Activated T-cell treated with anti-CD3 and anti-CD28 coated beads for 24 hours (primary cell): ENCODE measurements at regions not wholly inside any gene's neighbourhood (a gene's known extent, or its start where the extent isn't known, plus 50 kb on each side); places are given as distances from the start of the nearest gene placed in this dataset.
"Not testable (repeated sequence)": the region's sequence is repeated elsewhere in the genome, so short reads cannot be mapped to it uniquely, and the experiment has no call there.

Experiments
- DNase-seq: peaks from one replicate; pipeline ENCODE4 v3.0.0-alpha.2; 2020; ENCODE audit warnings: low read depth

DNA sequence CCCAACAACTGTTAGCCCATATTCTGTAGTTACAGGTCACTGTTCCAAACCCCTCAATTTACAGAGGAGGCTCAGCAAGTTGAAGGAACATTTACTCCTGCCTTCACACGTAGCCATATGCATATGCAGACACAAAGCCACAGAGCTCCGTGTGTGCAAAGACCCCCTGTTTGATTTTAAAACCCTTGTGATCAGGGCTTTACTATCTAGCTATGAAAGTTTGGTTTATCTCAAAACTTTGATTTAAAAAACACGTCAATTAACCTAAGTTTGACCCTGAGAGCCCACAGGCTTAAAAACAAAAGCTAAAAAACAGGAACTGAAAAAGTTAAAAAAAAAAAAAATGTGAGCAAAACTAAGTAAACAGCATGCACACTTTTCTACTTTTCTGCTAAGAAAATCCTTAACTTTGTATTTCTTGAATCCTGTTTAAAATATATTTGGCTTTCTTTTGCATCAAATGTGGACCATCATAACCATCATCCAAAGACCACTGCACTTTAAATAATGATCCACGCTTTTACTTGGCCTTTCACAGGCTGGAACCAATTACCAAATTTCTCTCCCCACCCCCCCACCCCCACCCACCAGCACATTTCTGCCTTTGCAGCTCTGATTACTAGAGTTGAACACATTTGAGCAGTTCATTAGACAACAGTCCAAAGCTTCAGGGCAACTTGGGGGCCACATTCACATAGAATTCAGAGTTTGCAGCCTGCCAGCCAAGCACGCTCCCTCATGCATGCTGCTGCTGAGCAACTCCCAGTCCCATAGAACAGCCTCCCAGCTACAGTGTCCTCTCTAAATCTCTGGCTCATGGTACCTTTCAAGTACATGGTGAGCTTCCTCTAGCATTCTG is 128.8 kb upstream of the MAP3K1 start:
- DNase-seq: no peak

DNA sequence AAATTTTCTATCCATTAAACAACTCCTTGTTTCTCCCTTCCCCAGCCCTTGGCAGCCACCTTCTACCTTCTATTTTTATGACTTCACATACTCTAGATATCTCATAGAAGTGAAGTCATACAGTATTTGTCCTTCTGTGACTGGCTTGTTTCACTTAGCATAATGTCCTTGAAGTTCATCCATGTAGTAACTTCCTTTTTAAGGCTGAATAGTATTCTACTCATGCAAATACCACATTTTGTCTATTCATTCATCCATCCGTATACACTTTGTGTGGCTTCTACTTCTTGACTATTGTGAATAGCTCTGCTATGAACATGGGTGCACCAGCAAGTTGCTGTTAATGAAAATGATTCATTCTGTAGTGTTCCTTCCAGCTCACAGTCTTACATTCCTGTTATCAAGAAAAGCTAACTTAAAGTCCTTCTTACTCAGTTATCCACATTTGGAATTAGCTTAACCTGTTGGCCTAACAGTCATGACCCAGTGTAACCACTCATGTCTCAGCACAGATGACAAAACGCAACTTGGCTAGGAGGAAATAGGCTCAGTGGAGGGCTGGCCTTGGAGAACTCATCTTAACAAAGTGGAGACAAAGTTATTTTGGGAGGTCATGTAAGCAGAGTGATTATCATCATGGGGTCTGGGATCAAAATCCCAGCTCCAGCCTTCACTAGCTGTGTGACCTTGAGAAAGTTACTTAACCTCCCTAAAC is 129.7 kb upstream of the MAP3K1 start:
- no peak for DNase-seq

DNA sequence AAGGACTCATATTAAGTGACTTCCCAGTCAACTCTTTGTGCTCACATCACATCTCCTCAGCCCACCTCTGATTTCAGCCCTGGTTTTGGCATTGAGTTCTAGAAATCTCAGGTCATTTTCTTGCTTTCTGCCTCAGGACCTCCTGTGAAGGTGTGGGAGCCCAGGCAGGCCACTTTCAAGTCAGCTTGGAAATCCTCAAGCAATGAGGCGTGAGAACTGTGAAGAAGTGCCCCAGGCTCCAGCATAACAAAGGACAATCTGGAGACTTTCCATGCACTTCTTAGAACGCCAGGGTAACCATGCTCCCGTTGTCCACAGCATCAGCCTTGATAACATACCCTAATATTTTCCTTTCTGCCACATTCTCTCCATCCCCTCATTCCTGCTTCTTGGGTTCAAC is 131.2 kb upstream of the MAP3K1 start:
- DNase-seq: no peak

DNA sequence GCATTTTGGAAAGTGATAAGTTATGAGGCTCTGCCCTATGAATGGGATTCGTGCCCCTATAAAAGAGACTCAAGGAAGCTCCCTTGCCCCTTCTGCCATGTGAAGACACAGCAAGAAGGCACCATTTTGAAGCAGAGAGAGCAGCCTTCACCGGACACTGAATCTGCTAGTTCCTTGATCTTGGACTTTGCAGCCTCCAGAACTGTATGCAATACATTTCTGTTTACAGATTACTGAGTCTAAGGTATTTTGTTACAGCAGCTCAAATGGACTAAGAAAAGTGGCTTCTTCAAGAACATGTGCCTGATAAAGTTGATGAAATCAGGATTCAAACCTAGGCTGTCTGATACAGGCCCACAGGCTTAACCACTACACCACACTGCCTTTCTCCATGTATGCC is 131.6 kb upstream of the MAP3K1 start:
- no peak for DNase-seq

DNA sequence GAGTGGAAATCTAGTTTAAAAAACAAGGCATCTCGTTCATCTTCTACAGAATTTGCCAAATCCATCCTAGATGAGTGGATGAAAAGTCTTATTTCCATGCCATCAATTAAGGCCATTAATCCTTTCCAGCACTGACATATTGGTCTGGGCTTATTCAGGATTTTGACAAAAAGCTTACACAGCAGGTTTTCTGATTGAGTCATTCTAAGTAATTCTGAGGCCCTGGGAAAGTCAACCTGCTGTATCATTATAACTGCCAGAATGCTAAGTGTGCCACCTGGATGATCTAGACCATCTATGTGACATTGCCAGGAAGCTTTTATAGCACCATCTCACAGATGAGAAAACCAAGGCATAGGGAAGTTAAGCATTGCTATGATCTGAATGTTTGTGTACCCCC is 132.1 kb upstream of the MAP3K1 start:
- no peak for DNase-seq

DNA sequence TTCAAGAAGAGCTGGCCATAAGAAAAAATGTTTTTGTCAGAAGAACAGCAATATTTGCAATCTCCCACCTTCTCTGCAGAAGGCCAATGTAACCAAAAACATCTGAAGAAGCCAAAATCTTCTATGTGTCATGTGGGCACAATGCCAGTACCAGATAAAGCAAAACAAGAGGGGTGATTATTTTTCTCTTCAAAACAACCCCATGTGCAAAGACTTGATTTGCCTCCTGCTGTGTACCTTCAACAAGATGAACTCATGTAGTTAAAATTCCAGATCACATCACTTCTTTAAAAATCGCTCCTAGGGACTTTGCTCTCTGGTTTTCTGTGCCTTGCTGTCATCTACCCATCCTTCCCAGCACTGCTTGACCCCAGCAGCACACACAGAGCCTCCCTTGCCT is 134.0 kb upstream of the MAP3K1 start:
- no peak for DNase-seq

DNA sequence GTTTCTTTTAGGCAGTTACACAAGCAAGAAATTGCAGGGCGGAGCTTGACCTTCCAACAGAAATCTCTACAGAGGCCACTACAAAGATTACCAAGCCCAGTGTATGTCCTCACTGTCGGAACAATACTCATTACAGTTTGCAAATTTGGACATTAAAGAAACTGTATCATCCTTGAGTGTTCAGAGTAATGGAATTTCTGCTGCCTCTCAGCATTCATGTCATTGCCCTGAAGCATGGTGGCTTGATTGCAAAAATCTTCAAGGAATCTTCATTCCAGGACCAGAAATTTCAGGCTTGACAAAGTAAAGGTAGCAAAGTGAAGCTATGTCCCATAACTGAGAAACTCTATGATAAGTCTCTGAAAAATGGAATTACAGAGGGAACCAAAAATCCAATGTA is 134.6 kb upstream of the MAP3K1 start:
- no peak for DNase-seq

DNA sequence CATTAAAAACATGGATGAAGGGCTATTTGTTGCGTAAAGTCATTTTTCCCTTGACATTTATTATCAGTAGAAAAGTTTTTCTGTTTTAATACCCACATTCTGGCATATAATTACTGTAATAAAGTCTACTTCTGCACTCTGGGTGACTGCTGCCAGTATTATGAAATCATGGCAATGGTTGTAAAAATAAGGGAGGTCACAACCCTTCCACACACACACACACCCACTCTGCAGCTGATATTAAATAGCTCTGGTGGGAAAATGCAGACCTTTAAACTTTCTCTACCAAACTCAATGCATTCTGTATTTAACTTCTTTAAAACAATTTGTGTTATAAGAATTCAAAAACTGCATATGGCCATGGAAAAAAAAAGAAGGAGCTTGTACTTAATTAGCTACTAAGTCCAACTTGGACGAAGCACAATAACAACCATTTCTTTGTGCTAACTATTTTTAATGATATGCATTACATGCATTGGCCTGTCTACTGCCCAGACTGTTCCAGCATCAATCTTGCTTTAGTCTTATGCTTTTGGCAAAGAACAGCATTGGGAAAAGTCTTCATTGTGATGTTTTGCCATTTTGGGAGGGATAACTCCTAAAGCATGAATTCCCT is 137.6 kb upstream of the MAP3K1 start:
- no peak for DNase-seq

DNA sequence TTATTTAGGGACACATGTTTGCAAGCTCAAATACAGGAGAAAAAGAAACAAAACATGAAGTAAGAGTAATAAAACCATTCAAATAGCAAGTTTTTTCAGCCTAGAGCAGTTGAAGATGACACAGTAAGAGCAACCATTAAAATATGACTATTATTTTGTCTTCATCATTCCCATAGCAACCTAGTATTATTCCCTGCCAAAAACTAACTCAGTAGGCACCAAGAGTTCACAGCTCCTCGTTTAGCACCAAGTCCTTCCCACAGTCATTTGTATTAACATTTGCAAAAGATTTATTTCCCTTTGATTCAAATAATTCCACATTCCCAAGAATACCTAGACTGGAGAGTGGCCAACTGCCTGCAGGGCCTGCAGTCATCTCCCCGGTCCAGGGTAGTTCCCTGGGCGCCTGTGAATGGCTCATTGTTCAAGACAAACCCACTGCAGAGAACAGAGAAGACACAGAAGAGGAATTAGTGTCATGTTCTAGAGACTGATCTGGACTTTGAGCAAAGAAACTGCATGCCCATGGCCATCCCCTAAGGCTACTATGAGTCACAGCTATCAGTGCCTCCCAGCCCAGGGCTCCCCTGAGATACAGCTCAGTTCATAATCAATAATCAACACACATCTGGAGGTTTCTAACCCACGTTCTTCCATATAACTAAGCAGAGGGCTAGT is 139.1 kb upstream of the MAP3K1 start:
- no peak for DNase-seq

DNA sequence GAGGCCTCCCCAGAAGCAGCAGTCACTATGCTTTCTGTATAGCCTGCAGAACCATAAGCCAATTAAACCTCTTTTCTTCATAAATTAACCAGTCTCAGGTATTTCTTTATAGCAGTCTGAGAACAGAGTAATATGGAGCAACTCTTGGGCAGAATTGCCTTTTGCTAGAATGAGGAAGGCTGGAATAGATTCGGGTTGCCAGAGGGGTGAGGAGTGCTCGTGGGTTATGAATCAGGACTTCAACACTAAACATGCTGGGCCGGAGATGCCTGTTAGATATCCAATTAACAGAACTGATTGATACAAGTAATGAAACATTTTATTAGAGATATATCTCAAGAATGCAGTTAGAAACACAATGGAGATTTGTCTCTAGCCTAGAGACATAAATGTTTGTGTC is 140.9 kb upstream of the MAP3K1 start:
- no peak for DNase-seq

DNA sequence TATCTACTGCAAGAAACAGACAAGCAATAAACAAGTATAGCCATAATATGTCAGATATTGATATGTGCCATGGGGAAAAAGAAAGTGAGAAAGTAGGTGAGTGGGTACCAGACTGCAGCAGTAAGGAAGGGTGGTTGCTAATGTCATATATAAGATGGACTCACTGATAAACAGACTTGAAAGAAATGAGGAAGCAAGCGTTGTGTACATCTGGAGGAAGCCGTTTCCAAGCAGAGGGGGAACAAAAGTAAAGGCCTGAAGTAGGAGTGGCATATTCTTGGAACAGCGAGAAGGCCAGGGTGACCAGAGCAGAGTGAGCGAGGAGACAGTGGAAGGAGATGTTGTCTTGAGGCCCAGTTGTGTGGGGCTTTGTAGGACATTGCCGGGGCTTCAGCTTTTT is 142.2 kb upstream of the MAP3K1 start:
- no peak for DNase-seq

DNA sequence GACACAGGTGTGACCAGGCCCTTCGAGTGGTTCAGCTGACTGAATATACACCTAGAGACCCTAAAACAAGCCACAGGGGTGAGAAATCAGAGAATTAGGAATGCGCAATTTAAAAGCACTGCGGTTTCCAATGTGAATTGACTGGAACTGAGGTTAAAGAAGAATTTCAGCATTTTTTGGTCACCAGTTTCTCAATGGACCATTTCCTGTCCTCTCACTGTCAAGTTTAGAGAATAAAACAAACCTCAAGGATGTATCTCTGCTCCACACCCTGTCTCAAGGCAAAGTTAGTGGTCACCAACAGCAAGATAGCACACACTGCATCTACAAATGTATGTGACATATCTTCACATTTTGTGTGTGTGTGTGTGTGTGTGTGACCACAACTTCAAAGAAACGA is 143.8 kb upstream of the MAP3K1 start:
- no peak for DNase-seq

DNA sequence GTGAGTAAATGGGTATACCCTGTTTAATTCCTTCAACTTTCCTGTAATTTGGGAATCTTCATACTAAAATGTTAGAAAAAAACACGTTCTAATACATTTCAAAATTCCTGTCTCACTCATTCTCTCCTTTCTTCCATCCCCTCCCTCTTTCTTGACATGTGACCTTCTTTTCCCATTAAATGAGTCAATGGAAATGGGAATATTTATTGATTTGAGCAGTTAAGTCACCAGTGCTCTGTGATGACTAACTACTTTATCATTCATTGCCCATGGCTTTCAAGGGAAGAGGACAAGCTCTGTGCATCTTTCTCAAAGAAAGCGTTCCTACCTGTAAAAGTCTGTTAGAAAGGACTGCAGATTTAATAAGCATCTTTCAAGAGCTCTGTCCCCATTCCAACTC is 144.4 kb upstream of the MAP3K1 start:
- DNase-seq: no peak

DNA sequence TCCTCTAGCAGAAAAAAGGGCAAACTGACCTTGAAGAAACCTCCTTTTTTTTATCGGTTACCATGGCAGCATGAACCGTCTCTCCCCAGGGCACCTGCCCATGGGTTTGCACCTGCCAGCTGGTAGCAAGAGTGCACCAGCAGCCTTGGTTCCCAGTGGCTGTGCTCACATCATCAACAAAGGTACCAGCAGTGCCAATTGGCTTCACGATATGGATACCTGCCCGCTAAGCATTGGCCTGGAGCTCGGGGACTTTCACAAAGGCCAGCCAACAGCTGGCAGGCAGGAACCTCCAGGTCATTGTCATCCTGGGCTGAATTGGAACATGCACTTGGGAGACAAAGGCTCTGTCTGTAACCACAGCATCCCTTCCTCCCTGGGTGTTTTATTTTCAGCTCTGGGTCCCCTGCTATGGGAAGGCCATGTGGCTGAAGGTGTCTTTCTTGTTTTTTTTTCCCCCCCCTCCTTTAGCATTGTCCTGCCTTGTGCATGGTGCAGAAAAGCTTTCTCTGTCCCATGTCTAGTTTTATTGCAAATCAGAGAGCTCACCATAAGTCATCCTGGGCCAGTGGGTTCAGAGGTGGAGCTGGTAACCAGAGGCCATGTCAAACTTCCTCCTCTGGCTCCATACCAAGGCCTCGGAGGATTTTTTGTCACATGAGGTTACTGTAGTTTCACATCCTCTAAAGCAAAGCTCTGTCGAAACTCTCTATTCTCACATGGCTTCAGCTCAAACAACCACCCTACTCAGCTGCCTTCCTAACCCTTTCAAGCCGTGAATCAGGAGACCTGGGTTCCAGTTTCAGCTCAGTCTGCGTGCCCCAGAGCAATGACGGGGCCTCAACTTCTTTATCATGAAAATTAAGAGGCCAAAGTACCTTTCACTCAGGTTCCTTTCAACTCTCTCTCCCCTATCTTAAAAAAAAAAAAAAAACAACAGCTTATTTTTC is 145.5 kb upstream of the MAP3K1 start:
- peak; percentile 28 for DNase-seq

DNA sequence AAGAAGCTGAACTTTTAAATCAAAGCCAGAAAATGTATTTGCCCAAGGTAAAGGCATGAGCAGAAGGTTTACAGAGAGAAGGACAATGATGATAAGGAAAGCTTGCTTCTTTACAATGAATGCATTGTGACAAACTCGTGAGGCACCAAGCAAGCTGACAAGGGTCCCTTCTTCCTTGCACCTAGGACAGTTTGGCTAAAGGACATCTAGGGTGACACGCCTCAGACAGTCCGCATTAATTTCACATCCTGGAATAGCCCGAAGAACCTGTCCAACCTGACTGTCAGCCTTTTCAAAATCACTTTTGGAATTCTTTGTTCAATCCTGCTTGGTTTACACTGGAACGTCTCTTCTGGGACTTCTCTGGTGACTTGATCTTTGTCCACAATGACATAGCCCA is 146.4 kb upstream of the MAP3K1 start:
- no peak for DNase-seq

DNA sequence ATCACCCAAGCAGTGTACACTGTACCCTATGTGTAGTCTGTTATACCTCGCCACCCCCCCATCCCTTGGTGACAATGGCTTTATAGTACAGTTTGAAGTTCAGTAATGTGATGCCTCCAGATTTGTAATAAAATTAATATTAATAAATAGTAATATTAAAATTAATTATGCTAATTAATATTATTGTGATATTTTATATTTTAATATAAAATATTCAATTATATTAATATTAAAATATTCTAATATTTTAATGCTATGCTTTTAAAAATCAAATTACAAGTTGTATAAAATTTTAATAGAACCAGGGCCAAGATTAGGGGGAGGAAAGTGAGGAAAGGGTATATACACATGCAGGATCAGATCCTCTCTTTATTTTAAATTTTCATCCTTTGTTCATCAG is 147.7 kb upstream of the MAP3K1 start:
- no peak for DNase-seq

DNA sequence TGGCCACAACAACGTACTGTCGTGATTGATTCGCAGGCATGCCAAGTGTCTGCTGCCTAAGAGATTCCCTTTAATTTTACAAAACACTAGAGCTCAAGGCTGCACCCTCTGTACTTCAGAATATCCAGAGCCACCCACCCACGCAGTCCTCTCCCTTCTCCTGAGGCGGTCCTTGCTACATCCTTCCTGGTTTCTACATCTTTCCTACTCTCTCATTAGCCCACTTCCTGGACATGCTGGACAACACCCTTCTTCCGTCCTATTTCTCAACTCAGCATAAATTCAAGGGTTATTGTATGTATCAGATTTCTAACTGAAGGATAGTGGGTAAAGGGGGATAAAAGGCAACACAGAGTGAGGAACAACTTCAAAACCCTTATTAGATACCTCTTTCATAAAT is 148.4 kb upstream of the MAP3K1 start:
- no peak for DNase-seq

DNA sequence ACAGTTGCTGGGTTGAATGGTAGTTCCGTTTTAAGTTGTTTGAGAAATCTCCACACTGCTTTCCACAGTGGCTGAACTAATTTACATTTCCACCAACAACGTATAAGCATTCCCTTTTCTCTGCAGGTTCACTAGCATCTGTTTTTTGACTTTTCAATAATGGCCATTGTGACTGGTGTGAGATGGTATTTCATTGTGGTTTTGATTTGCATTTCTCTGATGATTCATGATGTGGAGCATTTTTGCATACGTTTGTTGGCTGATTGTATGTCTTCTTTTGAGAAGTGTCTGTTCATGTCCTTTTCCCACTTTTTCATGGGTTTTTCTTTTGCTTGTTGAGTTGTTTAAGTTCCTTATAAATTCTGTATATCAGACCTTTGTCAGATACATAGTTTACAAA is 150.2 kb upstream of the MAP3K1 start:
- DNase-seq: not testable (repeated sequence)

DNA sequence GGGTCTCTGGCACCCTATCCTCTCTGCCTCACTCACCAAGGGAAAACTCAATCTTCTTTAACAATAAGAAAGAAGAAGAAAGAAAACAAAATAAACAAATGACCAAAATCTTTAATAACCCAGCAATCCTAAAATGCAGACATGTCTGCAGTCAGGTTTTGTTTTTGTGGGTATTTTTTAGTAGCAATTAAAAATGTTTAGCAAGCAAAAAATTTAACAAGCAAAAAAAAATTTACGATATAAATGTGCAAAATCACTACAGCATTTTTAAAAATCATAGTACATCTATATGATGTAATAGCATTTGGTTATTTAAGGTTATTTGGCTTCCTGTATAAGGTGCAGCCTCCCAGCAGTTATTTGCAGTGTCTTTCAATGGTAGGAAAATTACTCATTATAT is 151.3 kb upstream of the MAP3K1 start:
- no peak for DNase-seq

DNA sequence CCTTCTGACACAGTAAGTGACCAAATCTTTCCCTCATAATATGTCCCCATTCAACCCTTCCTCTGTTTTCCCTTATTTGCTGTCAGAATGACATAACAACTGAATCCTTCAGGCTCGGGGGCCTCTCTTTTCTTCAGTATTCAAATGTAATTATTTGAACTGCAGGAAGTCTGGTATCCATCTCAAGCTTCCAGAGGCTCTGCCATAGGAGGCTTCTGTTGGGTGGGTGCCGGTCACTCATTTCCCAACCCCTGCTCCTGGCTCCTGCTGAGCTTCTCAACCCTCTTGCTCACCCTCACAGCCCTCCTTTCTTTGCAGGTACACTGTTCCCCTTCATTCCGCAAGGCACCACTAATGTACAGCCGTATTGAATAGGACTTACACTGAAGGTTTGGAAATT is 151.8 kb upstream of the MAP3K1 start:
- DNase-seq: no peak

DNA sequence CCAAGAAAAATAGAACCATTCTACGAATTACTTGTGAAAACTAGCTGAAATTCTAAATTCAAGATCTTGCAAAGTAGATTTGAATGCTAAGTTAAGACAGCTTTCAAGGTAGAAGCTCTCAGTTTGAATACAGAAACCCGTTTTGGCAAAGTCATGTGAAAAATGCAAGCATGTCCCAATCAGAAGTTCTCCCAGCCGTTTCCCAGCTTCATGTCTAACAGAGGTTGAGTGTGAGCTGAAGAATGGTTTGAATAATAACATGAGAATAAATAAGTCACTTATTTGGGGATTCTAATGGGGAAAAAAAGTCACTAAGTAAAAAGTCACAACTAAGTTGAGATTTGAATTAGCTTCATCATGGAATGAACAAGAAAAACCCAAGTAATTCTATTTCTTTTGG is 152.5 kb upstream of the MAP3K1 start:
- DNase-seq: no peak

DNA sequence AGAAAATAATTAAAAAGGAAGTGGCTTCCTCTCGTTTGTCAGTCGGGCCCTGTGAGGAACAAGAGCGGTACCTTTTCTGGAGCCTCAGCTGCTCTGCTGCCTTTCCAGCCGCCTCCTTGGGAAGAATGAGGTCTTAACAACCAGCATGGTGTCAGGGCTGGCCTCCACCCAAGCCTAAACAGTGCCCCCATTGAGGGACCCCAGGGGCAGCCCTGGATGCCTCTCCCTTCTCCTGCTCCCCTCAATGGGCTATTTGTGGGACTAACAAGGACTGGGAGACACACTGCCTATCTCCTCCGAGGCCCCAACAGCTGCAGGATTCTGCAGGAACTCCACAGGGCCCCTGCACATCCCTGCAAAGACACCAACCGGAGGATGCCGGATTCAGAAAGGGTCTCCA is 155.4 kb upstream of the MAP3K1 start:
- DNase-seq: no peak
